GM23338 (cell line): ENCODE measurements at regions not wholly inside any gene's neighbourhood (a gene's known extent, or its start where the extent isn't known, plus 50 kb on each side); places are given as distances from the start of the nearest gene placed in this dataset.

Source experiments
- ATAC-seq: fragments of 200-7000 bp; cut with Tn5 transposase; 3 replicates; pipeline ENCODE4 v1.9.1; 2020
- DNase-seq: peaks from one replicate; pipeline ENCODE4 v3.0.0-alpha.2; 2015; ENCODE audit warnings: low spot score
- H2AFZ ChIP-seq: fragments of 200-600 bp; sonication (generic); 2 replicates; pipeline ENCODE4 v1.8.0; 2016; ENCODE audit warnings: antibody characterized with exemption, mild to moderate bottlenecking, moderate library complexity
- H3F3A ChIP-seq: fragments of 200-600 bp; sonication (generic); replicated peaks from 2 replicates; pipeline ENCODE4 v1.8.0; 2017; ENCODE audit warnings: antibody characterized with exemption, mixed run types, low read depth
- H3K27ac ChIP-seq: fragments of 200-600 bp; sonication (generic); 2 replicates; pipeline ENCODE4 v1.6.1; 2016; ENCODE audit warnings: low read depth
- H3K27me3 ChIP-seq: fragments of 200-600 bp; sonication (generic); 2 replicates; pipeline ENCODE4 v1.8.0; 2016; ENCODE audit warnings: mild to moderate bottlenecking, mixed run types, moderate library complexity; ENCODE audit not compliant: insufficient read depth
- H3K36me3 ChIP-seq: fragments of 200-600 bp; sonication (generic); 2 replicates; pipeline ENCODE4 v1.8.0; 2016; ENCODE audit warnings: mild to moderate bottlenecking; ENCODE audit not compliant: insufficient read depth
- H3K4me1 ChIP-seq: fragments of 200-600 bp; sonication (generic); 2 replicates; pipeline ENCODE4 v1.8.0; 2016; ENCODE audit warnings: mild to moderate bottlenecking, moderate library complexity; ENCODE audit not compliant: insufficient read depth
- H3K4me2 ChIP-seq: fragments of 200-600 bp; sonication (generic); 2 replicates; pipeline ENCODE4 v1.7.1; 2017; ENCODE audit warnings: mixed run types
- H3K4me3 ChIP-seq: fragments of 200-600 bp; sonication (generic); 2 replicates; pipeline ENCODE4 v1.6.1; 2016; ENCODE audit warnings: mixed run types
- H3K79me2 ChIP-seq: fragments of 200-600 bp; sonication (generic); replicated peaks from 2 replicates; pipeline ENCODE4 v1.8.0; 2017; ENCODE audit warnings: mild to moderate bottlenecking; ENCODE audit not compliant: insufficient read depth
- H3K9me2 ChIP-seq: fragments of 200-600 bp; sonication (generic); 2 replicates; pipeline ENCODE4 v1.8.0; 2017; ENCODE audit not compliant: insufficient read depth
- H4K20me1 ChIP-seq: fragments of 200-600 bp; sonication (generic); replicated peaks from 2 replicates; pipeline ENCODE4 v1.8.0; 2017; ENCODE audit warnings: mild to moderate bottlenecking; ENCODE audit not compliant: insufficient read depth
- H3K27ac Mint-ChIP-seq: 2 replicates; pipeline ENCODE4 v1.8.0; 2020; ENCODE audit warnings: inconsistent platforms, mild to moderate bottlenecking, moderate library complexity, mixed read lengths
- H3K27me3 Mint-ChIP-seq: 3 replicates; pipeline ENCODE4 v1.8.0; 2022; ENCODE audit warnings: low read depth, mild to moderate bottlenecking, moderate library complexity, mixed read lengths, inconsistent platforms; ENCODE audit not compliant: insufficient read depth, poor library complexity
- H3K36me3 Mint-ChIP-seq: 3 replicates; pipeline ENCODE4 v1.8.0; 2021; ENCODE audit warnings: low read depth, mild to moderate bottlenecking, inconsistent platforms, moderate library complexity, mixed read lengths
- H3K4me1 Mint-ChIP-seq: 3 replicates; pipeline ENCODE4 v1.8.0; 2020; ENCODE audit warnings: mild to moderate bottlenecking, inconsistent platforms, mixed read lengths
- H3K4me3 Mint-ChIP-seq: 3 replicates; pipeline ENCODE4 v1.8.0; 2021; ENCODE audit warnings: moderate library complexity, mild to moderate bottlenecking, inconsistent platforms, mixed read lengths
- H3K9me3 Mint-ChIP-seq: 3 replicates; pipeline ENCODE4 v1.8.0; 2020; ENCODE audit warnings: moderate library complexity, mild to moderate bottlenecking, inconsistent platforms, mixed read lengths
- CTCF ChIP-seq, 2 experiments: fragments of 200-600 bp in 1 of 2; sonication (generic) in 1 of 2; conservative IDR thresholded peaks; 2 replicates each; pipeline versions ENCODE4 v1.5.1 to v1.6.1; 2016 to 2017; ENCODE audit warnings: antibody characterized with exemption in 2 of 2, low read depth in 2 of 2, mild to moderate bottlenecking in 2 of 2, moderate library complexity in 1 of 2
- ETS1 ChIP-seq: IDR thresholded peaks from 2 replicates; pipeline ENCODE4 v1.6.1; 2016; ENCODE audit warnings: antibody characterized with exemption
- EZH2 ChIP-seq: fragments of 200-600 bp; sonication (generic); IDR thresholded peaks from one replicate; pipeline ENCODE4 v1.8.0; 2017; ENCODE audit warnings: antibody characterized with exemption, mild to moderate bottlenecking, low read depth; ENCODE audit not compliant: unreplicated experiment
- EZH2phosphoT487 ChIP-seq: fragments of 200-600 bp; sonication (generic); IDR thresholded peaks from one replicate; pipeline ENCODE4 v1.8.1; 2018; ENCODE audit warnings: antibody characterized with exemption; ENCODE audit not compliant: unreplicated experiment
- JUNB ChIP-seq: IDR thresholded peaks from one replicate; pipeline ENCODE4 v1.6.1; 2016; ENCODE audit warnings: antibody characterized with exemption; ENCODE audit not compliant: unreplicated experiment
- REST ChIP-seq: IDR thresholded peaks from one replicate; pipeline ENCODE4 v1.6.1; 2018; ENCODE audit warnings: antibody characterized with exemption; ENCODE audit not compliant: unreplicated experiment
- ZNF114 ChIP-seq: fragments of 250-450 bp; sonication (Bioruptor Pico); IDR thresholded peaks from 2 replicates; pipeline ENCODE4 v1.5.0; 2020; ENCODE audit warnings: mild to moderate bottlenecking, moderate library complexity
- ZNF331 ChIP-seq: fragments of 250-450 bp; sonication (Bioruptor Pico); IDR thresholded peaks from 2 replicates; pipeline ENCODE4 v1.5.0; 2020; ENCODE audit warnings: low read depth, mild to moderate bottlenecking, moderate library complexity
- ZNF462 ChIP-seq: fragments of 250-450 bp; sonication (Bioruptor Pico); IDR thresholded peaks from 2 replicates; pipeline ENCODE4 v1.5.0; 2020; ENCODE audit warnings: mild to moderate bottlenecking, moderate library complexity

- TF ChIP-seq EZH2phosphoT487 = no peak
- TF ChIP-seq CTCF (conservative IDR thresholded peaks at IDR 0.05; ENCODE audit: low read depth in 2 of 2) = no peak
These were observed 117.5 kb upstream of the CRHR1 start (continued) for GRCh38 chr17:45666641-45667040.

GRCh38 chr17:45667591-45668171 is 116.4 kb upstream of the CRHR1 start:
- no peaks in the 10 kb centered on the region for H3K27me3 ChIP-seq
- H3K36me3 Mint-ChIP-seq = no peaks in the 10 kb centered on the region
- no peaks in the 10 kb centered on the region for H3K9me3 Mint-ChIP-seq
- H3F3A ChIP-seq = no peaks in the 10 kb centered on the region
- no peaks in the 10 kb centered on the region for H4K20me1 ChIP-seq
- H3K4me1 ChIP-seq = no peaks in the 10 kb centered on the region
- no peak overlapping the region for H3K4me3 Mint-ChIP-seq
- no peak overlapping the region for H2AFZ ChIP-seq
- no peaks in the 10 kb centered on the region for H3K79me2 ChIP-seq
- peaks cover 4% of the 10 kb centered on the region for H3K27me3 Mint-ChIP-seq
- no peak for ATAC-seq
- no peak overlapping the region for H3K27ac Mint-ChIP-seq
- no peak overlapping the region for H3K4me2 ChIP-seq
- no peaks in the 10 kb centered on the region for H3K4me1 Mint-ChIP-seq
- no peaks in the 10 kb centered on the region for H3K36me3 ChIP-seq
- H3K4me3 ChIP-seq = no peak overlapping the region
- H3K27ac ChIP-seq = no peak overlapping the region
- H3K9me2 ChIP-seq = no peaks in the 10 kb centered on the region
- no peak for DNase-seq
- TF ChIP-seq CTCF (conservative IDR thresholded peaks at IDR 0.05; ENCODE audit: low read depth in 2 of 2) = no peak
- no peak for TF ChIP-seq ZNF331 (CRISPR knock-in tag)
- no peak for TF ChIP-seq ZNF114 (CRISPR knock-in tag)
- TF ChIP-seq REST = no peak
- TF ChIP-seq ZNF462 = no peak
- no peak for TF ChIP-seq EZH2phosphoT487
- TF ChIP-seq ETS1 = no peak
- TF ChIP-seq EZH2 = no peak
- no peak for TF ChIP-seq JUNB
